Activated CD8-positive, alpha-beta memory T cell treated with anti-CD3 and anti-CD28 coated beads, Interleukin-2, amount 10 ng/mL, durations not matched to agents 7 days and 5 days (primary cell): ENCODE measurements at regions not wholly inside any gene's neighbourhood (a gene's known extent, or its start where the extent isn't known, plus 50 kb on each side); places are given as distances from the start of the nearest gene placed in this dataset.
"Not testable (repeated sequence)": the region's sequence is repeated elsewhere in the genome, so short reads cannot be mapped to it uniquely, and the experiment has no call there.

Experiments used
- ATAC-seq: fragments of 150-1000 bp; cut with Tn5 transposase; one replicate; pipeline ENCODE4 v1.10.0; 2021; ENCODE audit warnings: moderate library complexity
- CTCF ChIA-PET: fragments of 350-600 bp; sonication (Branson Sonifier 250); formaldehyde crosslinking; loops from one replicate; lab custom pipeline; 2021; ENCODE audit warnings: antibody characterized with exemption; lab: Charles Lee
- DNase-seq: peaks from one replicate; pipeline ENCODE4 v3.0.0-alpha.2; 2020
- H3K27ac Mint-ChIP-seq: one replicate; pipeline ENCODE4 v1.8.0; 2021; ENCODE audit warnings: mild to moderate bottlenecking, mixed read lengths
- H3K27me3 Mint-ChIP-seq: one replicate; pipeline ENCODE4 v1.8.0; 2021; ENCODE audit warnings: mixed read lengths
- H3K36me3 Mint-ChIP-seq: one replicate; pipeline ENCODE4 v1.8.0; 2021; ENCODE audit warnings: mild to moderate bottlenecking, mixed read lengths
- H3K4me1 Mint-ChIP-seq: one replicate; pipeline ENCODE4 v1.8.0; 2021; ENCODE audit warnings: mixed read lengths
- H3K4me3 Mint-ChIP-seq: one replicate; pipeline ENCODE4 v1.8.0; 2021; ENCODE audit warnings: mild to moderate bottlenecking, moderate library complexity, mixed read lengths
- H3K9me3 Mint-ChIP-seq: one replicate; pipeline ENCODE4 v1.8.0; 2022; ENCODE audit warnings: low read depth, mixed read lengths

DNA sequence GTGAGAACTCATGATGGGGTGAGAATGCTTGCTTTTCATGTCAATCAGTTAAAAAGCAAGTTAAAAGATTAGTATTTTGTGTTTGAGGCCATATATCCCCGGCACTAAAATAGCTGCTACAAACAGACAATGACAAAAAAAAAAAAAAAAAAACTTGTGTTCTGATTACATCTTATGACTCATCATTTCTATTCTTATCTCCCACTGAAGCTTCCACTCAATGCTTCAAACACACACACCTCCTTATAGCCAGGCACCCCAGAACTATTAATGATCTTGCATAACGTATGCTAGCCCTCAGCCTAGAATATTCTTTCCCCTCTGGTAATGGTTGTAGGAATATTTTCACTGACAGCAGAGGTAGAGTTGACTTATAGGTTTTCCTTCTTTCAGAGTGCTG is 778.3 kb downstream of the TRIB2 start:
- no peaks in the 10 kb centered on the region for H3K27me3 Mint-ChIP-seq
- no peak for ATAC-seq

DNA sequence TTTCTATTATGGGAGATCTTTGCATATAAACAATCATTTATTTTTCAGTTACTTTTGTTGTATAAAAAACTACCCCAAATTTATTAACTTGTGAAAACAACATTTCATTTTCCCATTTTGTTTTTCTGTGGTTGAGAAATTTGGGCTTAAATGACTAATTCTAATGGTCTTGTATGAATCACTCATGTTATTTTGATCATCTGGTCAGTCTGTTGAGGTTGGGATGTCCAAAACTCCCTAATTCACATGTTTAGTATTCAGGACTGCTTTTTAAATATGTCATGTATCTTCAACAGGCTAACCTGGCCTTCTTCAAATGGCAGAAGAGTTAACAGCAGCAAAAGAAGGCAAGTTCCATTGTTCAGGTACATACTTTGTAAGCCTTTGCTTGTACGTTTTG is 788.1 kb downstream of the TRIB2 start:
- no peaks in the 10 kb centered on the region for H3K4me1 Mint-ChIP-seq
- H3K9me3 Mint-ChIP-seq = peaks cover 5% of the 10 kb centered on the region
- H3K4me3 Mint-ChIP-seq = no peak overlapping the region
- H3K36me3 Mint-ChIP-seq = no peaks in the 10 kb centered on the region
- CTCF ChIA-PET = no interaction called here
- no peak overlapping the region for H3K27ac Mint-ChIP-seq
- DNase-seq (no peak), ATAC-seq (no peak)
- H3K27me3 Mint-ChIP-seq = no peaks in the 10 kb centered on the region

More for the DNA sequence above, 778.3 kb downstream of the TRIB2 start:
- Mint-ChIP-seq H3K27ac (no peak overlapping the region), H3K4me3 (no peak overlapping the region), H3K36me3 (no peaks in the 10 kb centered on the region), H3K9me3 (peaks cover 2% of the 10 kb centered on the region), H3K4me1 (no peaks in the 10 kb centered on the region)
- no peak for DNase-seq
- CTCF ChIA-PET = no interaction called here

DNA sequence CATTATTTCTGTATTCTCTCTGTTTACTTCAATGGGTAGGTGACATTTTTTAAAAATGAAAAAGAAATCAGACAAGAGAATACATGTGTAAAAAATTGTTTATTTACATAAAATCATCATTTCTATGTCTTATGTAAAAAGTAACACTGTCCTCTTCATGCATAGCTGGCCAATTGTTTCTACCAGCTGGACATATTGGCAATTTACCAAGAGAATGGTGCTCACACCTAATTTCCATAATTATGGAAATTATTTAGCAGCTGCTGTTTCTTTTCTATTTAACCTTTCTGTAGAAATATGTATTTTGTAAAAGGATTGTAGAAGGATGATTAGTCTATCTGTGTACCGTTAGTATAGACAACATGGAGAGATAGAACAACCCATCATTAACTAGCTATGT is 791.9 kb downstream of the TRIB2 start:
- CTCF ChIA-PET = no interaction called here
- peaks cover 12% of the 10 kb centered on the region for H3K9me3 Mint-ChIP-seq
- DNase-seq (no peak), ATAC-seq (no peak)
- H3K4me3 Mint-ChIP-seq = no peak overlapping the region
- H3K27me3 Mint-ChIP-seq = no peaks in the 10 kb centered on the region
- no peak overlapping the region for H3K27ac Mint-ChIP-seq
- H3K4me1 Mint-ChIP-seq = no peaks in the 10 kb centered on the region
- H3K36me3 Mint-ChIP-seq = no peaks in the 10 kb centered on the region

DNA sequence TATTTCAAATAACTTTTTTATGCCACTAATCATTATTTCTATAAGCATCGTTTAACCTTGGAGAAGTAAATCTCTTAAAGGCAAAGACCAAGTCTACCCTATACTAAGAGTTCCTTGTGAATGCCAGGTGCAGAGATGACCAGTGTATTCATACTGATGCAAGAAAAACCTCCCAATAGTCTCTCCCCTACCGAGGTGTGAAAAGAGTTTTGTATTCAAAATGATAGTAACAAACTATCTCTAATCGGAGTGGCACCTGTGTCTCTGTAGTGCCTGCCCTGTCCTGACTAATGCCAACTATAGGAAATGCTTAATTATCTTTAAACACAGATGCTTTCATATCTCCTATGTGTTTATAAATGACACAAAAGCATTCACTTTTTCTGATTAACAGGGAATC is 798.5 kb downstream of the TRIB2 start:
- CTCF ChIA-PET = no interaction called here
- no peaks in the 10 kb centered on the region for H3K36me3 Mint-ChIP-seq
- no peaks in the 10 kb centered on the region for H3K4me1 Mint-ChIP-seq
- H3K9me3 Mint-ChIP-seq = peaks cover 11% of the 10 kb centered on the region
- ATAC-seq (no peak), DNase-seq (no peak)
- no peak overlapping the region for H3K27ac Mint-ChIP-seq
- no peaks in the 10 kb centered on the region for H3K27me3 Mint-ChIP-seq
- H3K4me3 Mint-ChIP-seq = no peak overlapping the region

DNA sequence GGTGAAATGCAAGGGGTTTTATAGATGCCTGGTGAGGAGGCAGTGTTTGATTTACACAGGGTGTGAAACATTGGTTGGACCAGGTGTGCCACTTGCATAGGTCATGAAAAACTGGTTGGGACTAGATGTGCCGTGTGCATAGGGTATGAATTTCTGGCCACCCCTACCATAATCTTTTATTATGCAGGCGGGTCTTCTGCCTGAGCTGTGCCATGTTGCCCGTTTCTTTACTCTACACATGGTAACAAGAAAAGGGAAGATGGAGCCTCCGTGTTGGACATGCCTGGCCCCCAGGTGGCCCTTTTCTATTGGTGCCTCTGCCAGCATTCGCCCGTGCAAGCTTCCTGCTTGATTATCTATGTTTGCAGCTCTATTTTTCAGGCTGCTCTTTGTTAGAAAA is 805.4 kb downstream of the TRIB2 start:
- Mint-ChIP-seq H3K9me3 (no peaks in the 10 kb centered on the region), H3K36me3 (no peaks in the 10 kb centered on the region), H3K27me3 (no peaks in the 10 kb centered on the region), H3K4me1 (no peaks in the 10 kb centered on the region), H3K27ac (no peak overlapping the region), H3K4me3 (no peak overlapping the region)
- DNase-seq (no peak), ATAC-seq (no peak)
- CTCF ChIA-PET = no interaction called here

DNA sequence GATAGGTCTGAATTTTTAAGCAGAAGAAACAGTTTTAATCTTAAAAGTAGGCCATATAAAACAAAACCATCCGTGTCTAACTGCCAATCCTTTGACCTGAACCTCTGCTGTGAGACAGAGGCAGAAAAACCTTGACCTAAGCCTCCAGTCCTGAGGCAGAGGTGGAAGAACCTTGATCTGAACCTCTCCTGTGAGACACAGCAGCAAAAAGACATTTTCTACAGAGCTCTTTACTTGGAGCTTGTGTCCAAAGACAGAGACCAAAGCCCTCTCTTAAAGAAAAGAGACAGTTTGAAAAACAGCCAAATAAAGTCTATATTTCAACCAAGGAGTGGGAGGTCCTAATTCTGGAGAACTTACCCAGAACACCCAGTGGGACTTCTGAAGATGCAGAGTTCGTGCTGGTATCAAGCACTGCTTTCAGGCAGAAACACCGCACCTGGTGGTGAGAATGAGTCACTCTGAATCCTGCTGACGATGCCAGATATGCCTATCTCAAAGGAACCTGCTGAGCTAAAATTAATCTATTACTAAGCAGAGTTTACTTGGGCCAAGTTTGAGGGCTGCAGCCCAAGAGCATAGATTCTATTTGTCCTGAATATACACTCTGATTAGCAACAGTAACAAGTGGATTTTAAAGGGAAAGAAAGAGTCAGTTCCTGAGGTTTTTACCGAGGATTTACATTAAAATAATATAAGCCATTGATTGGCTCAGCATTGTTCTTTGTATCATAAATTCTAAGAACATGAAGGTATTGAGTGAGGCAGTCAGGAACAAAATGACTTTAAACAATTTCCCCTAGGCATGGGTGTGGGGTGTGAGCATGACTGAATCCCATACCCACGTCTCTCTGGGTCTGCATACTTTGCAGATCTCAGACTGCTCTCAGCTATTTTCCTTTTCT is 806.4 kb downstream of the TRIB2 start:
- no peak for DNase-seq
- H3K4me3 Mint-ChIP-seq = no peak overlapping the region
- no peaks in the 10 kb centered on the region for H3K36me3 Mint-ChIP-seq
- H3K4me1 Mint-ChIP-seq = no peaks in the 10 kb centered on the region
- no peaks in the 10 kb centered on the region for H3K9me3 Mint-ChIP-seq
- no peaks in the 10 kb centered on the region for H3K27me3 Mint-ChIP-seq
- no peak overlapping the region for H3K27ac Mint-ChIP-seq
- ATAC-seq = no peak
- CTCF ChIA-PET = no interaction called here

DNA sequence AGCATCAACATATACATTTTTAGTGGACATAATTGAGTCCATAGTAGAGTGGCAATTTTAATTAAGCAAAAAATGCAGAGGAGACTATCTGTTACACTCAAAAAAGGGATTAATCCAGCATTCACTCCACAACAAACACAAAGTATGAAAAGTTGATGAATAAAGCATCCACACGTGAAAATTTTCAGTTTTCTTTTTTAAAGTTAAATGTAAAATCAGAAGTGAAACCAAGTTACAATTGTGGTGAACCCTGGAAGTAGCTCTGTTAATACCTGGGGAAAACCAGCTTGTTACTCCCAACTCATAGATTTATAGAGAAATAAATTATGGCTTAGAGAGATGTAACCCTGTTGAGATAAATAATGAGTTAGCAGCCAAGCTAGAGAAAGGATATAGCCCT is 807.8 kb downstream of the TRIB2 start:
- Mint-ChIP-seq H3K27me3 (no peaks in the 10 kb centered on the region), H3K36me3 (no peaks in the 10 kb centered on the region)
- no peak for ATAC-seq

DNA sequence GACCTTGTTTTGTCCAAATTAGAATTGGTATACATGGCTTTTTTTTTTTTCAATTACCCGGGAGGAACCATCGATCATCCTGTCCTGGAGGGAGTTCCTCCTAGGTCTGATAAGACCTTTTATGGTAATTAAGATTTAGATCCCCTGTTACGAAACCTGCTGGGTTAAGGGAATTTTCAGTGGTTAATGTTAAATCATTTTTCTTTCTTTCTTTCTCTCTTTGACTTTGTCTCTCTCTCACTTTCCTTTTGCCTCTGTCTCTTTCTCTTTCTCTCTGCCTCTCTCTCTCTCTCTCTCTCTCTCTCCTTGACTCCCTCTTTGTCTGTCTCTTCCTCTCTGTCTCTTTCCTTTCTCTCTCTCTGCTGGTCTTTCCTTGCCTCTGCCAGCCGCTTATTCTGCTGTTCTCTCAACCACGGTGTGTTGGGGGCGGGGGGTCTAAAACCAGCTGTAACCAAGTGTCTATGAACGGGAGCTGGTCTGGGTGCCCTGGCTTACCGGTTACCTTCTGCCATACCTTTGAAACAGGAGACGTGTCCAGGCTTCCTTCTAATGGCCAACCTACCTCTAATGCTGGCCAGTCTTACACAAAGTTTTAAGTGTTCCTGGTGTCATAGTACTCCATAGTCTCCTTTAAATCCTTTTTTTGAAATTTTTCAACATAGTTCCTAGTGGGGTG is 815.1 kb downstream of the TRIB2 start:
- H3K9me3 Mint-ChIP-seq, H3K4me1 Mint-ChIP-seq, H3K36me3 Mint-ChIP-seq, H3K27me3 Mint-ChIP-seq, CTCF ChIA-PET, ATAC-seq, H3K4me3 Mint-ChIP-seq, DNase-seq, H3K27ac Mint-ChIP-seq: not testable (repeated sequence)

More for the DNA sequence above, 807.8 kb downstream of the TRIB2 start:
- no peaks in the 10 kb centered on the region for H3K4me1 Mint-ChIP-seq
- H3K27ac Mint-ChIP-seq = no peak overlapping the region
- H3K9me3 Mint-ChIP-seq = no peaks in the 10 kb centered on the region
- CTCF ChIA-PET = no interaction called here
- no peak for DNase-seq
- no peak overlapping the region for H3K4me3 Mint-ChIP-seq

DNA sequence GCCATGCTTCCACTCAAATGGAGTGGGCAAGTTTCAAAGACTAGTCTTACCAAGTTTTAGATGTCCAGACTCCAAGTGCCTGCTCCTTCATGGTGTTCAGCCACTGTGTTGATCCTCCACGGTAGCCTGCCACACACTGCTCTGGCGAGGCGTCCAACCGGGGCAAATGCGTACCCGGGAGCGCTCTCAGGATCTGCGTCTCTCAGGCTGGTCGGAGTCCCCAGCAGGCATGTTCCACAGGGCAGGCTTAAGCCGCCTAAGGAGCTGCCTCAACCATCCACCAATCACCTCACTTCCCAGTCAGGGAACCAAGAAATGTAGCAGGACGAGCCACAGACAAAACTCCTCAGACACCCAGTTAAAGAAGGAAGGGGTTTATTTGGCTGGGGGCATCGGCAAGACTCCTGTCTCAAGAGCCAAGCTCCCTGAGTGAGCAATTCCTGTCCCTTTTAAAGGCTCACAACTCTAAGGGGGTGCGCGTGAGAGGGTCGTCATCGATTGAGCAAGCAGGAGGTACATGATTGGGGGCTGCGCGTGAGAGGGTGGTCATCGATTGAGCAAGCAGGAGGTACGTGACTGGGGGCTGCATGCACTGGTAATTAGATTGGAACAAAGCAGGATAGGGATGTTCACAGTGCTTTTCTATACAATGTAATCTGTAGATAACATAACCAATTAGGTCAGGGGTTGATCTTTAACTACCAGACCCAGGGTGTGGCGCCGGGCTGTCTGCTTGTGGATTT is 816.2 kb downstream of the TRIB2 start:
- H3K4me3 Mint-ChIP-seq, H3K27ac Mint-ChIP-seq, H3K9me3 Mint-ChIP-seq, H3K27me3 Mint-ChIP-seq, H3K4me1 Mint-ChIP-seq, H3K36me3 Mint-ChIP-seq, DNase-seq, CTCF ChIA-PET, ATAC-seq: not testable (repeated sequence)

DNA sequence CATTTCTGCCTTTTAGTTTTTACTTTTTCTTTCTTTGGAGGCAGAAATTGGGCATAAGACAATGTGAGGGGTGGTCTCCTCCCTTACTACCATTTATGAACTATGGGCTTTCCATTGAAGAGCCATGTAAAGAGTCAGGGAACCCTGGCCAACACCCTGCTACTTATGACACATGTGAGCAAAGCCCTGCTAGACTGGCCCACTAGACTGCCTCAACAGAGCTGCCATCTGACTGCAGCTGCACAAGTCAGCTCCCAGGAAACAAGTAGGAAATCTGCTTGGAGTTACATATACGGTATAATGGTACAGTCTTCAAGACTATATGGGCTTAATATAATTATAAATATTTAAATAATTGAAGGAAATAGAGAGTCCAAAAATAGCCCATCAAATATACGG is 816.8 kb downstream of the TRIB2 start:
- CTCF ChIA-PET = no interaction called here
- no peak for ATAC-seq
- Mint-ChIP-seq H3K4me1 (no peaks in the 10 kb centered on the region), H3K9me3 (peaks cover 5% of the 10 kb centered on the region), H3K36me3 (no peaks in the 10 kb centered on the region), H3K4me3 (no peak overlapping the region), H3K27me3 (no peaks in the 10 kb centered on the region), H3K27ac (no peak overlapping the region)
- no peak for DNase-seq

DNA sequence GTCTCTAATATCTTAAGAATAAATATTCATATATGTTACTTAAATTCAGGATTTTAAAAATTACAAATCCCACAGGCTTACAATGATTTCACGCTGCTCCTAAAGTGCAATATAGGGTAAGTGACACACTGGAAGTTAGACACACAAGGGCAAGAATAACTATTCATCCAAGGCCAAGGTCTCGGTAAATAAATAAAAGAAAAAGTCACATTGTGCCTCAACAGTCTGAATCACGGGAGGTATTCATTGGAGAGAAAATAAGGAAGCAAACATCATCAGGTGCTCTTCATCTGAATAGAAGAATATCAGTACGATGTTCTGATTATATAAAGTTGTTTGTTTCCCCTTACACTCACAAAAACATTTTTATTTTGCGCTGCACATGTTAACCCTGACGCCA is 820.2 kb downstream of the TRIB2 start:
- H3K27me3 Mint-ChIP-seq = no peaks in the 10 kb centered on the region
- no peak overlapping the region for H3K27ac Mint-ChIP-seq

DNA sequence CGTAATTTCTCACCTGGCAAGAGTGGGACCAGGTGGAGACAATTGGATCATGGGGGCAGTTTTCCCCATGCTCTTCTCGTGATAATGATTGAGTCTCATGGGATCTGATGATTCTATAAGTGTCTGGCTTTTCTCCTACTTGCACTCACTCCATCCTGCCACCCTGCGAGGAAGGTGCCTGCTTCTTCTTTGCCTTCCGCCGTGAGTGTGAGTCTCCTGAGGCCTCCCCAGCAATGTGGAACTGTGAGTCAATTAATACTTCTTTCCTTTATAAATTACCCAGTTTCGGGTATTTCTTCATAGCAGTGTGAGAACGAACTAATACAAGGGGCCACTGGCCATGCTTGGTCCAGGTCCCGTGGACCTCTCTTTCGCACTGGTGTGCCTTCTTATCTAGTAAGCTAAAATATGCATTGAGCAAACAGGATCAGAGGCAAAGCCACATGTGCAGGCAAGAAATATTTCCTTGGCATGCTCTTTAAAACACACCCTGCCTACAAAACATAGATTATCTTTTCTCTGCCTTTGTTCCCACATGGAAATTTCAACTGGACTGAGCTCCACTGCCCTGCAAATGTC is 821.1 kb downstream of the TRIB2 start:
- H3K9me3 Mint-ChIP-seq = no peaks in the 10 kb centered on the region
- H3K4me3 Mint-ChIP-seq = no peak overlapping the region
- CTCF ChIA-PET = no interaction called here
- H3K36me3 Mint-ChIP-seq = no peaks in the 10 kb centered on the region
- no peaks in the 10 kb centered on the region for H3K27me3 Mint-ChIP-seq
- H3K4me1 Mint-ChIP-seq = no peaks in the 10 kb centered on the region
- H3K27ac Mint-ChIP-seq = no peak overlapping the region
- no peak for DNase-seq
- no peak for ATAC-seq

More for the DNA sequence above, 820.2 kb downstream of the TRIB2 start:
- no peaks in the 10 kb centered on the region for H3K4me1 Mint-ChIP-seq
- DNase-seq = no peak
- no peak overlapping the region for H3K4me3 Mint-ChIP-seq
- no peaks in the 10 kb centered on the region for H3K36me3 Mint-ChIP-seq
- CTCF ChIA-PET = no interaction called here
- ATAC-seq = no peak
- peaks cover 3% of the 10 kb centered on the region for H3K9me3 Mint-ChIP-seq

DNA sequence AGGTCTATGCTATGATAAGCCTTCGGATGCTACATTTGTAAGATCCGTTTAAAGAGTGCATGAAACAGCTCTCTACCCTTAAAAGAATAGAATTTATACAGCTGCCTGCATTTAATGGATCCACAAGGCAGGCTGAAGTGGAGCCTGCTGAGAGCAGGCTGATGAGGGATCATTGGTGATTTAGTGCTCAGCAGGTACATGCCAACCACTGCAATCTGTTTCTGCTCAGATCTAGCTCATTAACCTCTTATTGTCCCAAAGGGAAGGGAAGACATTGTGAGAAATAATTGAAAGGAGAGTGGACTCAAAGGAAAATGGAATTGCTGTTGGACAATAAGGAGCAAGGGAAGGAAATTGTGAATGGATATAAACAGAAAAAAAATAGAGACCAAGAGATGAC is 822.6 kb downstream of the TRIB2 start:
- Mint-ChIP-seq H3K36me3 (no peaks in the 10 kb centered on the region), H3K27me3 (no peaks in the 10 kb centered on the region), H3K27ac (no peak overlapping the region), H3K4me3 (no peak overlapping the region), H3K4me1 (no peaks in the 10 kb centered on the region), H3K9me3 (no peaks in the 10 kb centered on the region)
- CTCF ChIA-PET = no interaction called here
- DNase-seq (no peak), ATAC-seq (no peak)
